ENCODE measurements at regions not wholly inside any gene's neighbourhood (a gene's known extent, or its start where the extent isn't known, plus 50 kb on each side); places are given as distances from the start of the nearest gene placed in this dataset.

- ATAC-seq: no peak
- no peaks in the 10 kb centered on the region for H3K4me1 ChIP-seq (ENCODE audit: control insufficient read depth, insufficient read depth, low read length)
- ChIA-PET POLR2A (no interaction called here), CTCF (no interaction called here)
- H3K27me3 ChIP-seq (ENCODE audit: control insufficient read depth, insufficient read depth, low read length): no peaks in the 10 kb centered on the region
- TF ChIP-seq TCF7L2 (IDR thresholded peaks at IDR 0.05; ENCODE audit: low read depth, low read length) (no peak), CTCF (IDR thresholded peaks at IDR 0.05) (no peak), REST (IDR thresholded peaks at IDR 0.05; ENCODE audit: insufficient read depth in 1 of 2, low read depth in 2 of 2, low read length in 1 of 2) (no peak), SIN3A (IDR thresholded peaks at IDR 0.05; ENCODE audit: borderline replicate concordance, insufficient read depth, low read depth, low read length) (no peak)
- intact Hi-C loops (cut with micrococcal nuclease; ENCODE audit: unreplicated experiment) (no loop called here), in situ Hi-C loops (cut with HindIII; ENCODE audit: low pct_unique_long_range_greater_than_20kb, low sequenced_read_pairs) (no loop called here)
- no peak for DNase-seq (ENCODE audit: low read depth, low spot score)
- no peaks in the 10 kb centered on the region for H3K9me3 ChIP-seq (ENCODE audit: control insufficient read depth, insufficient read depth, low read depth, low read length)
- no peak overlapping the region for H3K27ac ChIP-seq (ENCODE audit: low read length)
- H3K36me3 ChIP-seq (ENCODE audit: control insufficient read depth, insufficient read depth, low read length): no peaks in the 10 kb centered on the region
- H3K4me3 ChIP-seq (ENCODE audit: low read depth in 2 of 2, low read length in 2 of 2): no peak overlapping the region
- no TSS peak for BruUV-seq (replicated peaks)
Observed at GRCh38 chr3:34531156-34531555, 732.7 kb downstream of the PDCD6IP start.

GRCh38 chr3:34533451-34533850 lies 735.0 kb downstream of the PDCD6IP start:
- H3K27ac ChIP-seq (ENCODE audit: low read length): no peak overlapping the region
- in situ Hi-C loops (cut with HindIII; ENCODE audit: low pct_unique_long_range_greater_than_20kb, low sequenced_read_pairs) (no loop called here), intact Hi-C loops (cut with micrococcal nuclease; ENCODE audit: unreplicated experiment) (no loop called here)
- ChIA-PET POLR2A (no interaction called here), CTCF (no interaction called here)
- ATAC-seq: no peak
- H3K4me1 ChIP-seq (ENCODE audit: control insufficient read depth, insufficient read depth, low read length): no peaks in the 10 kb centered on the region
- no peak for TF ChIP-seq POLR2AphosphoS5 (IDR thresholded peaks at IDR 0.05; ENCODE audit: low read depth, low read length)
- TF ChIP-seq CTCF (IDR thresholded peaks at IDR 0.05): no peak
- TF ChIP-seq TCF7L2 (IDR thresholded peaks at IDR 0.05; ENCODE audit: low read depth, low read length): no peak
- no peak for TF ChIP-seq REST (IDR thresholded peaks at IDR 0.05; ENCODE audit: insufficient read depth in 1 of 2, low read depth in 2 of 2, low read length in 1 of 2)
- no peak for TF ChIP-seq SIN3A (IDR thresholded peaks at IDR 0.05; ENCODE audit: borderline replicate concordance, insufficient read depth, low read depth, low read length)
- BruUV-seq (replicated peaks): no TSS peak
- H3K9me3 ChIP-seq (ENCODE audit: control insufficient read depth, insufficient read depth, low read depth, low read length): no peaks in the 10 kb centered on the region
- H3K27me3 ChIP-seq (ENCODE audit: control insufficient read depth, insufficient read depth, low read length): no peaks in the 10 kb centered on the region
- DNase-seq (ENCODE audit: low read depth, low spot score): no peak
- H3K36me3 ChIP-seq (ENCODE audit: control insufficient read depth, insufficient read depth, low read length): no peaks in the 10 kb centered on the region
- H3K4me3 ChIP-seq (ENCODE audit: low read depth in 2 of 2, low read length in 2 of 2): no peak overlapping the region
